SK-N-SH treated with all-trans-retinoic acid at 6 μM for 48 hours (cell line): ENCODE measurements at regions not wholly inside any gene's neighbourhood (a gene's known extent, or its start where the extent isn't known, plus 50 kb on each side); places are given as distances from the start of the nearest gene placed in this dataset.

Source experiments
- ATAC-seq: fragments of 200-7000 bp; cut with Tn5 transposase; 3 replicates; pipeline ENCODE4 v1.9.1; 2020; ENCODE audit warnings: mild to moderate bottlenecking, moderate library complexity
- ARNTL ChIP-seq: fragments of 450-650 bp; formaldehyde crosslinking; IDR thresholded peaks from 2 replicates; pipeline ENCODE4 v1.5.0; 2020; ENCODE audit warnings: low read depth, mild to moderate bottlenecking, moderate library complexity, borderline replicate concordance
- BACH2 ChIP-seq: fragments of 250-450 bp; sonication (Bioruptor Pico); IDR thresholded peaks from 2 replicates; pipeline ENCODE4 v1.9.0; 2021; ENCODE audit warnings: mild to moderate bottlenecking, borderline replicate concordance
- CREB5 ChIP-seq: fragments of 250-450 bp; sonication (Bioruptor Pico); IDR thresholded peaks from 2 replicates; pipeline ENCODE4 v1.5.1; 2020; ENCODE audit warnings: low read depth, mild to moderate bottlenecking, moderate library complexity
- CSDC2 ChIP-seq: fragments of 250-450 bp; sonication (Bioruptor Pico); IDR thresholded peaks from 2 replicates; pipeline ENCODE4 v1.5.0; 2020; ENCODE audit warnings: mild to moderate bottlenecking, moderate library complexity
- ESRRG ChIP-seq: fragments of 250-450 bp; sonication (Bioruptor Pico); IDR thresholded peaks from 2 replicates; pipeline ENCODE4 v1.6.1; 2021; ENCODE audit warnings: mild to moderate bottlenecking
- GLIS3 ChIP-seq: fragments of 250-450 bp; sonication (Bioruptor Pico); IDR thresholded peaks from 2 replicates; pipeline ENCODE4 v1.5.0; 2020; ENCODE audit warnings: mild to moderate bottlenecking, moderate library complexity
- ISL1 ChIP-seq: fragments of 250-450 bp; sonication (Bioruptor Pico); IDR thresholded peaks from 2 replicates; pipeline ENCODE4 v2.1.2; 2022; ENCODE audit warnings: mild to moderate bottlenecking, moderate library complexity
- OSR1 ChIP-seq: fragments of 250-450 bp; sonication (Bioruptor Pico); IDR thresholded peaks from 2 replicates; pipeline ENCODE4 v1.8.0; 2022; ENCODE audit warnings: moderate library complexity, mild to moderate bottlenecking, inconsistent platforms
- POU6F1 ChIP-seq: fragments of 250-450 bp; sonication (Bioruptor Pico); IDR thresholded peaks from 2 replicates; pipeline ENCODE4 v1.8.0; 2021; ENCODE audit warnings: low read depth, mild to moderate bottlenecking, moderate library complexity, borderline replicate concordance
- PPARA ChIP-seq: fragments of 250-450 bp; sonication (Bioruptor Pico); IDR thresholded peaks from 2 replicates; pipeline ENCODE4 v1.5.0; 2020; ENCODE audit warnings: mild to moderate bottlenecking, borderline replicate concordance
- RARB ChIP-seq: fragments of 250-450 bp; sonication (Bioruptor Pico); IDR thresholded peaks from 2 replicates; pipeline ENCODE4 v1.8.0; 2021; ENCODE audit warnings: mild to moderate bottlenecking, moderate library complexity
- SNAI2 ChIP-seq: fragments of 250-450 bp; sonication (Bioruptor Pico); IDR thresholded peaks from 2 replicates; pipeline ENCODE4 v1.5.0; 2020; ENCODE audit warnings: mild to moderate bottlenecking, moderate library complexity
- TCF4 ChIP-seq: fragments of 250-450 bp; sonication (Bioruptor Pico); IDR thresholded peaks from 2 replicates; pipeline ENCODE4 v1.8.0; 2021; ENCODE audit warnings: mild to moderate bottlenecking, moderate library complexity, borderline replicate concordance
- TOX ChIP-seq: fragments of 250-450 bp; sonication (Bioruptor Pico); IDR thresholded peaks from 2 replicates; pipeline ENCODE4 v1.8.0; 2021; ENCODE audit warnings: mild to moderate bottlenecking, moderate library complexity, borderline replicate concordance
- ZC3H10 ChIP-seq: fragments of 250-450 bp; sonication (Bioruptor Pico); IDR thresholded peaks from 2 replicates; pipeline ENCODE4 v1.5.1; 2021; ENCODE audit warnings: mild to moderate bottlenecking, moderate library complexity
- ZFP3 ChIP-seq: fragments of 250-450 bp; sonication (Bioruptor Pico); IDR thresholded peaks from 2 replicates; pipeline ENCODE4 v1.5.0; 2020; ENCODE audit warnings: mild to moderate bottlenecking, moderate library complexity
- ZFP30 ChIP-seq: fragments of 450-650 bp; formaldehyde crosslinking; IDR thresholded peaks from 2 replicates; pipeline ENCODE4 v1.5.0; 2022; ENCODE audit warnings: mild to moderate bottlenecking, moderate library complexity
- ZNF565 ChIP-seq: fragments of 450-650 bp; formaldehyde crosslinking; conservative IDR thresholded peaks from 2 replicates; pipeline ENCODE4 v1.5.0; 2020; ENCODE audit warnings: low read depth, mild to moderate bottlenecking, moderate library complexity
- ZNF70 ChIP-seq: fragments of 450-650 bp; formaldehyde crosslinking; IDR thresholded peaks from 2 replicates; pipeline ENCODE4 v1.5.0; 2020; ENCODE audit warnings: mild to moderate bottlenecking, moderate library complexity
- ZNF8 ChIP-seq: fragments of 450-650 bp; formaldehyde crosslinking; IDR thresholded peaks from 2 replicates; pipeline ENCODE4 v1.5.0; 2020; ENCODE audit warnings: mild to moderate bottlenecking, moderate library complexity
- TF ChIP-seq, protein P1 (sequence below): fragments of 250-450 bp; sonication (Bioruptor Pico); IDR thresholded peaks from 2 replicates; pipeline ENCODE4 v1.5.0; 2020; ENCODE audit warnings: mild to moderate bottlenecking, moderate library complexity
- TF ChIP-seq, protein P2 (sequence below): fragments of 250-450 bp; sonication (Bioruptor Pico); IDR thresholded peaks from 2 replicates; pipeline ENCODE4 v1.5.1; 2021; ENCODE audit warnings: mild to moderate bottlenecking, moderate library complexity
- TF ChIP-seq, protein P3 (sequence below): fragments of 250-450 bp; sonication (Bioruptor Pico); IDR thresholded peaks from 2 replicates; pipeline ENCODE4 v1.8.0; 2020; ENCODE audit warnings: mild to moderate bottlenecking, moderate library complexity, borderline replicate concordance

- TF ChIP-seq RARB: no peak
- TF ChIP-seq ISL1 (CRISPR knock-in tag): peak; percentile 41; the same call in 1 of the 2 replicates
- TF ChIP-seq, all 23 proteins: peak for 1
- peak; percentile 78 for ATAC-seq
Measured at GRCh38 chr5:38780945-38781344, 64.9 kb upstream of the OSMR start.

- TF ChIP-seq ZNF70 (no peak), ARNTL (CRISPR knock-in tag) (no peak), CSDC2 (CRISPR knock-in tag) (no peak), PPARA (CRISPR knock-in tag) (no peak), ZFP30 (CRISPR knock-in tag) (no peak), BACH2 (CRISPR knock-in tag) (no peak), RARB (no peak), GLIS3 (CRISPR knock-in tag) (no peak)
- TF ChIP-seq, protein P1, sequence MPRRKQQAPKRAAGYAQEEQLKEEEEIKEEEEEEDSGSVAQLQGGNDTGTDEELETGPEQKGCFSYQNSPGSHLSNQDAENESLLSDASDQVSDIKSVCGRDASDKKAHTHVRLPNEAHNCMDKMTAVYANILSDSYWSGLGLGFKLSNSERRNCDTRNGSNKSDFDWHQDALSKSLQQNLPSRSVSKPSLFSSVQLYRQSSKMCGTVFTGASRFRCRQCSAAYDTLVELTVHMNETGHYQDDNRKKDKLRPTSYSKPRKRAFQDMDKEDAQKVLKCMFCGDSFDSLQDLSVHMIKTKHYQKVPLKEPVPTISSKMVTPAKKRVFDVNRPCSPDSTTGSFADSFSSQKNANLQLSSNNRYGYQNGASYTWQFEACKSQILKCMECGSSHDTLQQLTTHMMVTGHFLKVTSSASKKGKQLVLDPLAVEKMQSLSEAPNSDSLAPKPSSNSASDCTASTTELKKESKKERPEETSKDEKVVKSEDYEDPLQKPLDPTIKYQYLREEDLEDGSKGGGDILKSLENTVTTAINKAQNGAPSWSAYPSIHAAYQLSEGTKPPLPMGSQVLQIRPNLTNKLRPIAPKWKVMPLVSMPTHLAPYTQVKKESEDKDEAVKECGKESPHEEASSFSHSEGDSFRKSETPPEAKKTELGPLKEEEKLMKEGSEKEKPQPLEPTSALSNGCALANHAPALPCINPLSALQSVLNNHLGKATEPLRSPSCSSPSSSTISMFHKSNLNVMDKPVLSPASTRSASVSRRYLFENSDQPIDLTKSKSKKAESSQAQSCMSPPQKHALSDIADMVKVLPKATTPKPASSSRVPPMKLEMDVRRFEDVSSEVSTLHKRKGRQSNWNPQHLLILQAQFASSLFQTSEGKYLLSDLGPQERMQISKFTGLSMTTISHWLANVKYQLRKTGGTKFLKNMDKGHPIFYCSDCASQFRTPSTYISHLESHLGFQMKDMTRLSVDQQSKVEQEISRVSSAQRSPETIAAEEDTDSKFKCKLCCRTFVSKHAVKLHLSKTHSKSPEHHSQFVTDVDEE (CRISPR knock-in tag): no peak
- ATAC-seq: no peak
Measured at GRCh38 chr5:38782180-38782835, 63.5 kb upstream of the OSMR start.

- TF ChIP-seq, protein P1 (CRISPR knock-in tag): no peak
- TF ChIP-seq OSR1 (no peak), CREB5 (CRISPR knock-in tag) (no peak), ISL1 (CRISPR knock-in tag) (peak; percentile 92), TCF4 (CRISPR knock-in tag) (no peak), ZFP3 (peak; percentile 66; the same call in 1 of the 2 replicates), CSDC2 (CRISPR knock-in tag) (0 out of 2 replicates have a peak, but pooled peaks have one; percentile 54), PPARA (CRISPR knock-in tag) (no peak), BACH2 (CRISPR knock-in tag) (no peak), ZFP30 (CRISPR knock-in tag) (no peak), ZNF8 (no peak), ARNTL (CRISPR knock-in tag) (no peak), ESRRG (CRISPR knock-in tag) (no peak), POU6F1 (CRISPR knock-in tag) (no peak), TOX (no peak), ZNF70 (no peak), SNAI2 (CRISPR knock-in tag) (peak; percentile 87; the same call in 1 of the 2 replicates), GLIS3 (CRISPR knock-in tag) (no peak), ZNF565 (CRISPR knock-in tag) (no peak), ZC3H10 (CRISPR knock-in tag) (no peak), RARB (no peak)
- TF ChIP-seq, protein P2, sequence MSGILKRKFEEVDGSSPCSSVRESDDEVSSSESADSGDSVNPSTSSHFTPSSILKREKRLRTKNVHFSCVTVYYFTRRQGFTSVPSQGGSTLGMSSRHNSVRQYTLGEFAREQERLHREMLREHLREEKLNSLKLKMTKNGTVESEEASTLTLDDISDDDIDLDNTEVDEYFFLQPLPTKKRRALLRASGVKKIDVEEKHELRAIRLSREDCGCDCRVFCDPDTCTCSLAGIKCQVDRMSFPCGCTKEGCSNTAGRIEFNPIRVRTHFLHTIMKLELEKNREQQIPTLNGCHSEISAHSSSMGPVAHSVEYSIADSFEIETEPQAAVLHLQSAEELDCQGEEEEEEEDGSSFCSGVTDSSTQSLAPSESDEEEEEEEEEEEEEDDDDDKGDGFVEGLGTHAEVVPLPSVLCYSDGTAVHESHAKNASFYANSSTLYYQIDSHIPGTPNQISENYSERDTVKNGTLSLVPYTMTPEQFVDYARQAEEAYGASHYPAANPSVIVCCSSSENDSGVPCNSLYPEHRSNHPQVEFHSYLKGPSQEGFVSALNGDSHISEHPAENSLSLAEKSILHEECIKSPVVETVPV (CRISPR knock-in tag): no peak
- TF ChIP-seq, protein P3, sequence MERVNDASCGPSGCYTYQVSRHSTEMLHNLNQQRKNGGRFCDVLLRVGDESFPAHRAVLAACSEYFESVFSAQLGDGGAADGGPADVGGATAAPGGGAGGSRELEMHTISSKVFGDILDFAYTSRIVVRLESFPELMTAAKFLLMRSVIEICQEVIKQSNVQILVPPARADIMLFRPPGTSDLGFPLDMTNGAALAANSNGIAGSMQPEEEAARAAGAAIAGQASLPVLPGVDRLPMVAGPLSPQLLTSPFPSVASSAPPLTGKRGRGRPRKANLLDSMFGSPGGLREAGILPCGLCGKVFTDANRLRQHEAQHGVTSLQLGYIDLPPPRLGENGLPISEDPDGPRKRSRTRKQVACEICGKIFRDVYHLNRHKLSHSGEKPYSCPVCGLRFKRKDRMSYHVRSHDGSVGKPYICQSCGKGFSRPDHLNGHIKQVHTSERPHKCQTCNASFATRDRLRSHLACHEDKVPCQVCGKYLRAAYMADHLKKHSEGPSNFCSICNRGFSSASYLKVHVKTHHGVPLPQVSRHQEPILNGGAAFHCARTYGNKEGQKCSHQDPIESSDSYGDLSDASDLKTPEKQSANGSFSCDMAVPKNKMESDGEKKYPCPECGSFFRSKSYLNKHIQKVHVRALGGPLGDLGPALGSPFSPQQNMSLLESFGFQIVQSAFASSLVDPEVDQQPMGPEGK: no peak; the same call in 1 of the 2 replicates
- peak; percentile 95 for ATAC-seq
Measured at GRCh38 chr5:38783011-38783561, 62.7 kb upstream of the OSMR start.
